ENCODE measurements at regions not wholly inside any gene's neighbourhood (a gene's known extent, or its start where the extent isn't known, plus 50 kb on each side); places are given as distances from the start of the nearest gene placed in this dataset.

GRCh38 chr2:45141883-45142866 is 132.9 kb upstream of the SIX2 start:
- Histone ChIP-seq H3K27me3 (replicated peaks; ENCODE audit: insufficient read depth, low read depth, low read length, poor library complexity) (peaks cover 17% of the 10 kb centered on the region), H3K36me3 (ENCODE audit: insufficient read depth, low read length, poor library complexity, severe bottlenecking) (no peaks in the 10 kb centered on the region), H3K4me1 (ENCODE audit: insufficient read depth, low read length, poor library complexity, severe bottlenecking) (no peaks in the 10 kb centered on the region), H3K9me3 (ENCODE audit: low read depth, low read length, poor library complexity, severe bottlenecking) (no peaks in the 10 kb centered on the region), H3K4me3 (ENCODE audit: low read depth, low read length, poor library complexity, severe bottlenecking) (no peak overlapping the region), H3K27ac (ENCODE audit: low read depth, low read length, poor library complexity, severe bottlenecking) (no peak overlapping the region)
- ChIA-PET POLR2A (ENCODE audit: low non-redundant PET) (no interaction called here), CTCF (no interaction called here)
- no peak for TF ChIP-seq EZH2 (IDR thresholded peaks at IDR 0.05; ENCODE audit: borderline replicate concordance, low read depth, low read length, poor library complexity, severe bottlenecking)
- BruUV-seq (replicated peaks), result no TSS peak
- intact Hi-C loops (cut with micrococcal nuclease; ENCODE audit: unreplicated experiment), result no loop called here
- DNase-seq (ENCODE audit: low spot score), result no peak

GRCh38 chr2:45140675-45141074 is 131.4 kb upstream of the SIX2 start:
- BruUV-seq (replicated peaks), result no TSS peak
- Histone ChIP-seq H3K4me3 (ENCODE audit: low read depth, low read length, poor library complexity, severe bottlenecking) (no peak overlapping the region), H3K27ac (ENCODE audit: low read depth, low read length, poor library complexity, severe bottlenecking) (no peak overlapping the region), H3K9me3 (ENCODE audit: low read depth, low read length, poor library complexity, severe bottlenecking) (no peaks in the 10 kb centered on the region), H3K27me3 (replicated peaks; ENCODE audit: insufficient read depth, low read depth, low read length, poor library complexity) (peaks cover 16% of the 10 kb centered on the region), H3K4me1 (ENCODE audit: insufficient read depth, low read length, poor library complexity, severe bottlenecking) (no peaks in the 10 kb centered on the region), H3K36me3 (ENCODE audit: insufficient read depth, low read length, poor library complexity, severe bottlenecking) (no peaks in the 10 kb centered on the region)
- CTCF ChIA-PET, result no interaction called here
- POLR2A ChIA-PET (ENCODE audit: low non-redundant PET), result no interaction called here
- TF ChIP-seq EZH2 (IDR thresholded peaks at IDR 0.05; ENCODE audit: borderline replicate concordance, low read depth, low read length, poor library complexity, severe bottlenecking), result no peak
- TF ChIP-seq CTCF (conservative IDR thresholded peaks at IDR 0.05; ENCODE audit: low read depth, low read length), result no peak
- DNase-seq (ENCODE audit: low spot score), result no peak
- intact Hi-C loops (cut with micrococcal nuclease; ENCODE audit: unreplicated experiment), result no loop called here

- peaks cover 6% of the 10 kb centered on the region for H3K27me3 ChIP-seq (replicated peaks; ENCODE audit: insufficient read depth, low read depth, low read length, poor library complexity)
- H3K36me3 ChIP-seq (ENCODE audit: insufficient read depth, low read length, poor library complexity, severe bottlenecking), result no peaks in the 10 kb centered on the region
- no peaks in the 10 kb centered on the region for H3K9me3 ChIP-seq (ENCODE audit: low read depth, low read length, poor library complexity, severe bottlenecking)
- H3K27ac ChIP-seq (ENCODE audit: low read depth, low read length, poor library complexity, severe bottlenecking), result no peak overlapping the region
- TF ChIP-seq CTCF (conservative IDR thresholded peaks at IDR 0.05; ENCODE audit: low read depth, low read length) (no peak), EZH2 (IDR thresholded peaks at IDR 0.05; ENCODE audit: borderline replicate concordance, low read depth, low read length, poor library complexity, severe bottlenecking) (no peak)
- ChIA-PET CTCF (no interaction called here), POLR2A (ENCODE audit: low non-redundant PET) (no interaction called here)
- no peak overlapping the region for H3K4me3 ChIP-seq (ENCODE audit: low read depth, low read length, poor library complexity, severe bottlenecking)
- no TSS peak for BruUV-seq (replicated peaks)
- intact Hi-C loops (cut with micrococcal nuclease; ENCODE audit: unreplicated experiment), result no loop called here
- DNase-seq (ENCODE audit: low spot score), result no peak
- peaks cover 4% of the 10 kb centered on the region for H3K4me1 ChIP-seq (ENCODE audit: insufficient read depth, low read length, poor library complexity, severe bottlenecking)
These were observed 129.7 kb upstream of the SIX2 start for GRCh38 chr2:45138904-45139303.

All from A673 (cell line).